Glutamatergic neuron (in vitro differentiated cells): ENCODE measurements at regions not wholly inside any gene's neighbourhood (a gene's known extent, or its start where the extent isn't known, plus 50 kb on each side); places are given as distances from the start of the nearest gene placed in this dataset.

Experiments
- DNase-seq: peaks from one replicate; pipeline ENCODE4 v3.0.0; 2022
- H3K27ac Mint-ChIP-seq: one replicate; pipeline ENCODE4 v1.8.0; 2020; ENCODE audit warnings: mild to moderate bottlenecking, mixed read lengths, inconsistent platforms; ENCODE audit not compliant: unreplicated experiment
- H3K27me3 Mint-ChIP-seq: one replicate; pipeline ENCODE4 v1.8.0; 2020; ENCODE audit warnings: mild to moderate bottlenecking, moderate library complexity, mixed read lengths, inconsistent platforms; ENCODE audit not compliant: unreplicated experiment
- H3K36me3 Mint-ChIP-seq: one replicate; pipeline ENCODE4 v1.8.0; 2020; ENCODE audit warnings: mild to moderate bottlenecking, mixed read lengths, inconsistent platforms; ENCODE audit not compliant: unreplicated experiment
- H3K4me1 Mint-ChIP-seq: one replicate; pipeline ENCODE4 v1.8.0; 2020; ENCODE audit warnings: mild to moderate bottlenecking, low read depth, mixed read lengths, inconsistent platforms; ENCODE audit not compliant: unreplicated experiment
- H3K4me3 Mint-ChIP-seq: one replicate; pipeline ENCODE4 v1.8.0; 2020; ENCODE audit warnings: mild to moderate bottlenecking, mixed read lengths, inconsistent platforms; ENCODE audit not compliant: unreplicated experiment
- H3K9me3 Mint-ChIP-seq: one replicate; pipeline ENCODE4 v1.8.0; 2020; ENCODE audit warnings: mild to moderate bottlenecking, moderate library complexity, mixed read lengths, inconsistent platforms; ENCODE audit not compliant: unreplicated experiment
- CTCF ChIP-seq: fragments of 200-600 bp; sonication (generic); IDR thresholded peaks from one replicate; pipeline ENCODE4 v1.5.0; 2021; ENCODE audit not compliant: partially characterized antibody, unreplicated experiment

- no peak for DNase-seq
- peaks cover 3% of the 10 kb centered on the region for H3K27me3 Mint-ChIP-seq
- H3K27ac Mint-ChIP-seq: no peak overlapping the region
- H3K36me3 Mint-ChIP-seq: no peaks in the 10 kb centered on the region
- peaks cover 17% of the 10 kb centered on the region for H3K4me1 Mint-ChIP-seq
- H3K4me3 Mint-ChIP-seq: no peak overlapping the region
- H3K9me3 Mint-ChIP-seq: no peaks in the 10 kb centered on the region
- TF ChIP-seq CTCF: no peak
These were observed 112.3 kb upstream of the FRY start for GRCh38 chr13:31919241-31919640.

- H3K36me3 Mint-ChIP-seq: no peaks in the 10 kb centered on the region
- H3K4me3 Mint-ChIP-seq: no peak overlapping the region
- no peak for DNase-seq
- TF ChIP-seq CTCF: no peak
- no peaks in the 10 kb centered on the region for H3K9me3 Mint-ChIP-seq
- H3K27me3 Mint-ChIP-seq: peaks cover 3% of the 10 kb centered on the region
- H3K27ac Mint-ChIP-seq: no peak overlapping the region
- H3K4me1 Mint-ChIP-seq: peaks cover 10% of the 10 kb centered on the region
These were observed 111.4 kb upstream of the FRY start for GRCh38 chr13:31919971-31920726.

DNA sequence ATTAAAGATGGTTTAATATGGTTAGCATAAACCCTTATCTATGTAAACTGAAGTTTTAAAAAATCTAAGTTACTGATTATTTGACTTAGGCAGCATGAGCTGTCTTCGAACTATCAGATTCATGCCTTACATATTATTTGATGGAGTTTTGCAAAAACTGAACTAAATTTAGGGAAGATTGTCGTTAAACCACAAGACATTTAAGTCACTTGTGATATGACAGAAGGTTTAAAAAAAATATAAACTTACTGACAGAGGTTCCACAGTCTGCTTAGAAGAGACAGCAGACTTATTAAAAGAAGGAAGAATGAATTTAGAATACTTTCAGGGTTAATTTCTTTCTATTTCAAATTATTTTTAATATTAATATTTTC is 110.9 kb upstream of the FRY start:
- DNase-seq: no peak
- no peak for TF ChIP-seq CTCF
- H3K4me1 Mint-ChIP-seq: peaks cover 4% of the 10 kb centered on the region
- no peaks in the 10 kb centered on the region for H3K9me3 Mint-ChIP-seq
- no peaks in the 10 kb centered on the region for H3K36me3 Mint-ChIP-seq
- no peak overlapping the region for H3K4me3 Mint-ChIP-seq
- peaks cover 3% of the 10 kb centered on the region for H3K27me3 Mint-ChIP-seq
- no peak overlapping the region for H3K27ac Mint-ChIP-seq

DNA sequence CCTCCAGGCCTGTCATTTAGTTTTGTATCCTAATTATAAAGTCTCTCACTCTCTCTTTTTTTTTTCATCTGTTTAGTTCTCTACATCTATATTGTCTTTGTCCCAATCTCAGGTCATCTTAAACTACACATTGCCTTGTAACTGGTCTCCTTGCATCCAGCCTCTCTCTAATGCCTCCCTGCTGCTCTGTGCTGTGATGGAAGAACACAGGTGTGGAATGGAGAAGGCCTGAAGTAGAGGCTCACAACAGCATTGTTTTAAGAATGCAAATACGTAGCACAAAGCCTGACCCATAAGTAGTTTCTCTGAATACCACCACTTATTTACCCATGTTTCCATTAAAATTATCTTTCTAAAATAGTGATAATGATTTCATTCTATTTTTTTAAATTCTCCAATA is 108.8 kb upstream of the FRY start:
- no peak overlapping the region for H3K4me3 Mint-ChIP-seq
- H3K9me3 Mint-ChIP-seq: no peaks in the 10 kb centered on the region
- no peak for TF ChIP-seq CTCF
- H3K27ac Mint-ChIP-seq: no peak overlapping the region
- DNase-seq: no peak
- H3K36me3 Mint-ChIP-seq: no peaks in the 10 kb centered on the region
- peaks cover under 1% of the 10 kb centered on the region for H3K27me3 Mint-ChIP-seq
- H3K4me1 Mint-ChIP-seq: peaks cover 10% of the 10 kb centered on the region

- Mint-ChIP-seq H3K9me3 (no peaks in the 10 kb centered on the region), H3K36me3 (no peaks in the 10 kb centered on the region), H3K4me3 (no peak overlapping the region), H3K4me1 (peaks cover 13% of the 10 kb centered on the region), H3K27me3 (no peaks in the 10 kb centered on the region), H3K27ac (no peak overlapping the region)
- no peak for TF ChIP-seq CTCF
- DNase-seq: no peak
These were observed 108.3 kb upstream of the FRY start for GRCh38 chr13:31923134-31923763.
